WTC11 (cell line): ENCODE measurements at regions not wholly inside any gene's neighbourhood (a gene's known extent, or its start where the extent isn't known, plus 50 kb on each side); places are given as distances from the start of the nearest gene placed in this dataset.

Experiments used
- ATAC-seq: fragments of 200-7000 bp; cut with Tn5 transposase; 2 replicates; pipeline ENCODE4 v1.10.0; 2021; ENCODE audit warnings: mild to moderate bottlenecking, moderate library complexity
- CTCF ChIA-PET: fragments of 300-600 bp; sonication (Branson Sonifier 250); formaldehyde crosslinking; loops from one replicate; lab custom pipeline; 2021; ENCODE audit warnings: antibody characterized with exemption; lab: Charles Lee
- POLR2A ChIA-PET: fragments of 350-600 bp; sonication (Branson Sonifier 250); formaldehyde crosslinking; loops from one replicate; lab custom pipeline; 2021; ENCODE audit warnings: antibody characterized with exemption; lab: Charles Lee
- DNase-seq: peaks from one replicate; pipeline ENCODE4 v3.0.0; 2021; ENCODE audit warnings: low spot score
- H3K27ac Mint-ChIP-seq: 2 replicates; pipeline ENCODE4 v1.8.0; 2021; ENCODE audit warnings: mixed read lengths
- H3K27me3 Mint-ChIP-seq: 2 replicates; pipeline ENCODE4 v1.8.0; 2021; ENCODE audit warnings: low read depth, mild to moderate bottlenecking, moderate library complexity, mixed read lengths
- H3K36me3 Mint-ChIP-seq: 2 replicates; pipeline ENCODE4 v1.8.0; 2021; ENCODE audit warnings: mixed read lengths
- H3K4me1 Mint-ChIP-seq: 2 replicates; pipeline ENCODE4 v1.8.0; 2022; ENCODE audit warnings: mixed read lengths
- H3K4me3 Mint-ChIP-seq: 2 replicates; pipeline ENCODE4 v1.8.0; 2021; ENCODE audit warnings: mild to moderate bottlenecking, moderate library complexity, mixed read lengths
- H3K9me3 Mint-ChIP-seq: 2 replicates; pipeline ENCODE4 v1.8.0; 2021; ENCODE audit warnings: mixed read lengths
- AR ChIP-seq: fragments of 250-450 bp; sonication (Bioruptor Pico); IDR thresholded peaks from 2 replicates; pipeline ENCODE4 v1.9.0; 2021; ENCODE audit warnings: mild to moderate bottlenecking
- CREB1 ChIP-seq: sonication (generic); formaldehyde crosslinking; IDR thresholded peaks from 2 replicates; pipeline ENCODE4 v1.8.0; 2023; ENCODE audit warnings: mild to moderate bottlenecking, missing genetic modification reagents
- CREM ChIP-seq: sonication (generic); formaldehyde crosslinking; IDR thresholded peaks from 2 replicates; pipeline ENCODE4 v1.8.1; 2022; ENCODE audit warnings: mild to moderate bottlenecking, missing genetic modification reagents, moderate library complexity
- E2F5 ChIP-seq: sonication (generic); formaldehyde crosslinking; IDR thresholded peaks from 2 replicates; pipeline ENCODE4 v1.8.1; 2022; ENCODE audit warnings: mild to moderate bottlenecking, moderate library complexity, missing genetic modification reagents
- ELF4 ChIP-seq: sonication (generic); formaldehyde crosslinking; IDR thresholded peaks from 2 replicates; pipeline ENCODE4 v1.8.1; 2022; ENCODE audit warnings: low read depth, mild to moderate bottlenecking, moderate library complexity, missing genetic modification reagents
- GABPB1 ChIP-seq: sonication (generic); formaldehyde crosslinking; IDR thresholded peaks from 2 replicates; pipeline ENCODE4 v1.8.1; 2023; ENCODE audit warnings: mild to moderate bottlenecking, missing genetic modification reagents
- GRHL2 ChIP-seq: fragments of 250-450 bp; sonication (Bioruptor Pico); IDR thresholded peaks from 2 replicates; pipeline ENCODE4 v1.8.0; 2022; ENCODE audit warnings: mild to moderate bottlenecking, moderate library complexity; ENCODE audit not compliant: insufficient replicate concordance, severe bottlenecking
- GTF2I ChIP-seq: fragments of 250-450 bp; sonication (Bioruptor Pico); conservative IDR thresholded peaks from 2 replicates; pipeline ENCODE4 v1.4.0; 2021; ENCODE audit warnings: mild to moderate bottlenecking
- HMGA2 ChIP-seq: fragments of 250-450 bp; sonication (Bioruptor Pico); IDR thresholded peaks from 2 replicates; pipeline ENCODE4 v1.4.0; 2021; ENCODE audit warnings: mild to moderate bottlenecking, moderate library complexity
- HMGXB4 ChIP-seq: sonication (generic); formaldehyde crosslinking; IDR thresholded peaks from 2 replicates; pipeline ENCODE4 v1.8.1; 2023; ENCODE audit warnings: mild to moderate bottlenecking, moderate library complexity, missing genetic modification reagents
- MLX ChIP-seq: sonication (generic); formaldehyde crosslinking; IDR thresholded peaks from 2 replicates; pipeline ENCODE4 v1.8.1; 2023; ENCODE audit warnings: mild to moderate bottlenecking, missing genetic modification reagents, moderate library complexity
- NFE2L1 ChIP-seq: sonication (generic); formaldehyde crosslinking; IDR thresholded peaks from 2 replicates; pipeline ENCODE4 v1.8.1; 2023; ENCODE audit warnings: missing genetic modification reagents
- NR2C2 ChIP-seq: sonication (generic); formaldehyde crosslinking; IDR thresholded peaks from 2 replicates; pipeline ENCODE4 v1.8.0; 2022; ENCODE audit warnings: mild to moderate bottlenecking, missing genetic modification reagents
- NR3C1 ChIP-seq: sonication (generic); formaldehyde crosslinking; conservative IDR thresholded peaks from 2 replicates; pipeline ENCODE4 v1.8.1; 2023; ENCODE audit warnings: low read depth, mild to moderate bottlenecking, missing genetic modification reagents
- SMAD3 ChIP-seq: sonication (generic); formaldehyde crosslinking; IDR thresholded peaks from 2 replicates; pipeline ENCODE4 v1.8.0; 2022; ENCODE audit warnings: missing genetic modification reagents, mild to moderate bottlenecking, borderline replicate concordance
- SMAD4 ChIP-seq: sonication (generic); formaldehyde crosslinking; IDR thresholded peaks from 2 replicates; pipeline ENCODE4 v1.8.0; 2022; ENCODE audit warnings: mild to moderate bottlenecking, missing genetic modification reagents
- ZMAT4 ChIP-seq: fragments of 250-450 bp; sonication (Bioruptor Pico); IDR thresholded peaks from 2 replicates; pipeline ENCODE4 v1.9.0; 2021; ENCODE audit warnings: mild to moderate bottlenecking
- ZNF121 ChIP-seq: sonication (generic); formaldehyde crosslinking; IDR thresholded peaks from 2 replicates; pipeline ENCODE4 v1.8.0; 2023; ENCODE audit warnings: missing genetic modification reagents
- ZNF219 ChIP-seq: sonication (generic); formaldehyde crosslinking; IDR thresholded peaks from 2 replicates; pipeline ENCODE4 v1.8.0; 2023; ENCODE audit warnings: missing genetic modification reagents, mild to moderate bottlenecking, borderline replicate concordance
- ZNF317 ChIP-seq: sonication (generic); formaldehyde crosslinking; IDR thresholded peaks from 2 replicates; pipeline ENCODE4 v1.8.1; 2023; ENCODE audit warnings: low read depth, mild to moderate bottlenecking, moderate library complexity, missing genetic modification reagents, borderline replicate concordance
- ZNF416 ChIP-seq: fragments of 250-450 bp; sonication (Bioruptor Pico); IDR thresholded peaks from 2 replicates; pipeline ENCODE4 v1.9.0; 2021; ENCODE audit warnings: mild to moderate bottlenecking, inconsistent platforms
- ZNF512 ChIP-seq: sonication (generic); formaldehyde crosslinking; IDR thresholded peaks from 2 replicates; pipeline ENCODE4 v1.8.1; 2022; ENCODE audit warnings: missing genetic modification reagents, borderline replicate concordance

- no peak overlapping the region for H3K27ac Mint-ChIP-seq
- H3K36me3 Mint-ChIP-seq: no peaks in the 10 kb centered on the region
- TF ChIP-seq AR (CRISPR knock-in tag) (no peak), ZNF416 (CRISPR knock-in tag) (no peak), SMAD3 (CRISPR knock-in tag) (no peak), GRHL2 (CRISPR knock-in tag) (no peak), NR2C2 (CRISPR knock-in tag) (no peak), MLX (CRISPR knock-in tag) (no peak), SMAD4 (CRISPR knock-in tag) (no peak), HMGXB4 (no peak), CREB1 (CRISPR knock-in tag) (no peak), NR3C1 (CRISPR knock-in tag) (no peak)
- ChIA-PET POLR2A (no interaction called here), CTCF (no interaction called here)
- ATAC-seq (no peak), DNase-seq (no peak)
- H3K4me3 Mint-ChIP-seq: no peak overlapping the region
- H3K9me3 Mint-ChIP-seq: peaks cover 10% of the 10 kb centered on the region
- peaks cover 4% of the 10 kb centered on the region for H3K4me1 Mint-ChIP-seq
- H3K27me3 Mint-ChIP-seq: no peaks in the 10 kb centered on the region
Observed at GRCh38 chr11:29184939-29185890, 831.6 kb downstream of the KCNA4 start.

GRCh38 chr11:29183301-29183700, 833.5 kb downstream of the KCNA4 start:
- H3K9me3 Mint-ChIP-seq: peaks cover 14% of the 10 kb centered on the region

More at GRCh38 chr11:29183301-29183700, 833.5 kb downstream of the KCNA4 start:
- no peak for DNase-seq
- CTCF ChIA-PET: no interaction called here
- peaks cover 6% of the 10 kb centered on the region for H3K4me1 Mint-ChIP-seq
- TF ChIP-seq ZNF219 (CRISPR knock-in tag) (no peak), ZNF512 (CRISPR knock-in tag) (no peak), HMGA2 (CRISPR knock-in tag) (no peak), GABPB1 (no peak), ZMAT4 (CRISPR knock-in tag) (no peak), ZNF317 (CRISPR knock-in tag) (no peak), ELF4 (CRISPR knock-in tag) (no peak), SMAD3 (CRISPR knock-in tag) (no peak), CREB1 (CRISPR knock-in tag) (no peak), E2F5 (CRISPR knock-in tag) (no peak), ZNF121 (CRISPR knock-in tag) (no peak), NFE2L1 (CRISPR knock-in tag) (no peak), CREM (CRISPR knock-in tag) (no peak), GTF2I (CRISPR knock-in tag) (no peak)
- TF ChIP-seq, all 79 proteins: peak for 0
- H3K36me3 Mint-ChIP-seq: no peaks in the 10 kb centered on the region
- ATAC-seq: no peak
- H3K27me3 Mint-ChIP-seq: no peaks in the 10 kb centered on the region
- POLR2A ChIA-PET: no interaction called here
- no peak overlapping the region for H3K4me3 Mint-ChIP-seq
- H3K27ac Mint-ChIP-seq: no peak overlapping the region
